GM19468 (cell line): ENCODE measurements at regions not wholly inside any gene's neighbourhood (a gene's known extent, or its start where the extent isn't known, plus 50 kb on each side); places are given as distances from the start of the nearest gene placed in this dataset.
A peak's percentile ranks its signal among the peaks of the same experiment; 100 is the strongest.
"Not testable (repeated sequence)": the region's sequence is repeated elsewhere in the genome, so short reads cannot be mapped to it uniquely, and the experiment has no call there.

Experiments used
- ATAC-seq: cut with Tn5 transposase; IDR thresholded peaks from one replicate; pipeline ENCODE4 v1.9.1; 2021; ENCODE audit warnings: mild to moderate bottlenecking, moderate library complexity, moderate number of reproducible peaks; ENCODE audit not compliant: unreplicated experiment; ENCODE audit errors: extremely low read depth

- ATAC-seq, result no peak
Measured at GRCh38 chr14:57066463-57066862, 202.2 kb downstream of the EXOC5 start.

GRCh38 chr14:57061009-57061711 lies 207.5 kb downstream of the EXOC5 start:
- no peak for ATAC-seq

DNA sequence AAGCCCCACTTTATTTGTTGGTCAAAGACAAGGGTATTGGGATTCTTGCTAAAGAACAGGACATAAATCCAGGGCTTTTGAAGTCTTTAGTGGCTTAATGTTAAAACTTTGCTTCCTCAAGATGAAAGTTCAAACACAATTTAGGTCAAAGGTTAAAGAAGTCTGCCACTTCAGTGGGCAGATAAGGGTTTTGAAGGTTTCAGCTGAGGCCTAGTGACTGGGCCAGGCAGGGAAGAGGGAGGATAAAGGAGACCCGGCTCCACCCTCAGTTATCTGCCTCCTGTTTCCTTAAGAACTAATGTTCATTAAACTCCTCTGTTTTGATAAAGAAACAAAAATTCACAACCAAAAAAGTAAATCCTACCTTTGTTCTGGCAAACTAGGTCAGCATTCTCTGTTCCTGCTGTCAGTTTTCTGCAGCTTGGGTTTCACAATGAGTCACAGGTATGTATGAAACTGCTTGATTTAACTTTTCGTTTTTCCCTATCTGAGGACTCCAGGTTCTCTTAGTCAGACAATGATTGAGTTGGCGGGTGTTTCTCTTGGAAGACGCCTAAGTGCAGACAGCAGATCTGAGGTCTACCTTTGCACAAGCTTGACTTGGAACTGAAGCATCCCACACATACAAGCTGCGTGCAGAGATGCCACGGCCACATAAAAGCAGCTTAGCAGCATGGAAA lies 208.3 kb downstream of the EXOC5 start:
- ATAC-seq, result peak; percentile 81

DNA sequence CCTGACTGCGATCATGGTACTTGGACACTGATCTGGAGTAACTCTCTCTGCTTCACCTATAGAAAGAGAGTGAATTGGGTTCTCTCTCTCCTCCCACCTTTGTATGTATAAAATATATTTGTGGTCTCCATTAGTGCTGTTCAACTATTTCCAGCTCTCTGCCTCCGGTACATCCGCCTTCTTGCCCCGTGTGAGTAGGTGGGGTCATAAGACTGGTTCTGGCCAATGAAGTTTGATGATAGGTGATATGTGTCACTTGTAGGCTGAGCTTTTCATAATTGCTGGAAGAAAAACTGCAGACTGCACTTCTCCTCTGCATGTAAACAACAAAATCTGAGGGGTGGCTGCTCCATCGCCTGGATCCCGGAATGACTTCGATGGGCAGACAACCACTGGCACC lies 210.4 kb downstream of the EXOC5 start:
- ATAC-seq, result no peak

- ATAC-seq, result no peak
Measured at GRCh38 chr14:57057803-57058202, 210.9 kb downstream of the EXOC5 start.

- not testable (repeated sequence) for ATAC-seq
Measured at GRCh38 chr14:57056522-57056921, 212.2 kb downstream of the EXOC5 start.

DNA sequence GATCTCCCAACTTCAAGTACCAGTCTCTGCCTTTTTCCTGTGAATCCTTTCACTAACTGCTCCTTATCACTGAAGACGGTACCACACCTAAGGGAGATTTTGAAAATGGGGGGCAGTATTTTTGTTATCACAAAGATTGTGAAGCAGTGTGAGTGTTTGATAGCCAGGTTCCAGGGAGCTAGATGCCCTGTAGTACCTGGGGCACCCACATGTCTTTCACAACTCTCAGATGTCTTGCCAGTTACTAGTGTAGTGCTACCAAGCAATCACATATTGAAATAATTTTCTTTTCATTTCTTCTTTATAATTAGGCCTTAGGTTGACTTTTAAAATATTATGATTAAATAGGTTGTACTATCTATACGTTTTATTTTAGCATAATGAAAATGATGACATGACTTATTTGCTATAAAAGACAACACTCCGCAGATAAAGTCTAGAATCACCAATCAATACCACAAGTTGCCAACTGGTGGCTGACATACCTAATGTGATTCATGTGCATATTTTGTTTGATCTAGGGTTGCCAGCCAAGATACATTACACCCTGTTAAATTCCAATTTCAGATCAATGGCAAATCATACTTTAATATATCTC lies 215.9 kb downstream of the EXOC5 start:
- no peak for ATAC-seq

DNA sequence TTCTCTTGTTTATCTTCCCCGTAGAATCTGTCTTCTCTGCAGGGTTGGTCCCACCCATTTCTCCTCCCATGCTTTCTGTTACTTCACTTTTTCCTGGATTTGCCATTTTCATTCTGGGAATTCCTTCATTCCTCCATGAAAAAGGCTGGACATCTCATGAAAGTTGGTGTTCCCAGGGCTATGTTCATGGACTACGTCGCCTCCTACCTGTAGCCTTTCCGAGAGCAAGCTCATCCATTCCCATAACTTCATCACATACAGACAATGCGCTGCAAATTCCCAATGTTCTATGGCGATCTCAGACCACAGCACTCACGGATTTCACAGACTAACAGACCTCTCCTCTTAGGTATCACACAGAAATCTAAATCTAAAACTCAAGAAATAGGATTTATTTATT lies 217.1 kb downstream of the EXOC5 start:
- no peak for ATAC-seq

- no peak for ATAC-seq
Measured at GRCh38 chr14:57049848-57050247, 218.9 kb downstream of the EXOC5 start.

DNA sequence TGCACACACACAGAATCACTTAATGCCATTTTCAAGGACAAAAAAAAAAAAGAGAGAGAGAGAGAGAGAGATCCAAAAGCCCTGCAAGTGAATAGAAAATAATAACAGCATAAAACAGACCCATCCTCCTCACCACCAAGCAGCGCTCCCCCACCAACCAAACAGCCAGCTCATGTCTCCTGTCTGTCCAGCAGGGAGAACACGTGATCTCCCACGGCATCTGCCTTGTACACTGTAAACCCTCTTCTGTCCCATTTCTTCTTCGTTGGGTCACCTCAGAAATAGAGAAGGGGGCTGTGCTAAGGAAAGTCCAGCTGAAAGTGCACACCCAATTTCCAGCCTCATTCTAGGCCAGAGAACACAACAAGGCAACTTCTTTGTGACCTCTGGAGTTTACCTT lies 222.5 kb downstream of the EXOC5 start:
- ATAC-seq, result no peak

DNA sequence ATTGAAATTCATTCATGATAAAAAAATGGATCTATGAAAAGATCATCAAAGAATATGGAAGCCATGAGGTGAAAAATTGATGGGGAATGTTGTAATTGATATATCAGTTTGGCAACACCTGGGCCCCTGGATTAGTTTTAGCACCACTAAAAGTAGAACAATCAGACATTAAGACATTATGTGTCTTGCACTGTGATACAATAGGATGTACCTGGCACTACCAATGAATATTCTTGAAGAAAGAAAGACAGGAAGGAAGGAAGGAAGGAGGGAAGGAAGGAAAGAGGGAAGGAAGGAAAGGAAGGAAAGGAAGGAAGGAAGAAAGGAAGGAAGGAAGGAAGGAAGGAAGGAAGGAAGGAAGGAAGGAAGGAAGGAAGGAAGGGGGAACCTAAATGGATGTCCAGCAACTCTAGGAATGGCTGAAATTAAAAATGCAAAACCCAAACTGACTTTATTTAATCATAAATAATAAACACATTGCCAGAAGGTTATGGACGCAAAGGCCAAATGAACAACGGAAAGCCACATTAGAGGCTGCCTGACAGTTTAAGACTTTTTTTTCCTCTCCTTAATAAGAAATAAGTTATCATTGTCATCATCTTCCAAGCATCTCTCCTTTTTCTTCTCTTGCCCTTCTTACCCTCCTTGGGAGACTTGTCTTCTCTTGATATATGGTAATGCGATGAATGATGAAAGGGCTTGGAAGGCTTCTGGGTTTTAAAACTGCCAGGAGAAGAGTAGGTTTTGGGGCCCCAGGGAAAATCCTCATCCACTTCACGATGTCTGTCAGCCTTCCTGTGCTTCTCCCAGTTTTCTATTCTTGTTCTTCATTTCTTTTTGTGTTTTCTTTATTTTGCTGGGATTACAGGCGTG lies 224.4 kb downstream of the EXOC5 start:
- ATAC-seq, result not testable (repeated sequence)

DNA sequence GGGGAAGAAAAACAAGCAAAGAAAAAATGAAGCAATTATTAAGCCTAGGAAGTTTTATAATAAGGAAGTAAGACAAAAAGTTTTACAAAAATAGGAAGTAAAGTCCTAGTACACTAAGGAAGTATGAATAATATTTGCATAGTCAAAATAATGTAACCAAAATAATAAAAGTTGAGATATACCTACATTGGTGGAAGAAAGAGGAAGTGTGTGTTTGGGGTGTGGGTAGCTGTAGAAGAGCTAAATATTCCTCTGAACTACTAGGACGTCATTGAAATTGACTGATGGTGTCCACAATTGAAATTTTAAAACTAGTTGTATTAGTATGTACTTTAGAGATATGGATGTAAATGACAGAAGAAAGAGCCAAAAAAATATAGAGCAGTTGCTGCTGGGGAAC lies 228.4 kb upstream of the OTX2 start:
- ATAC-seq, result no peak

- ATAC-seq, result no peak
Measured at GRCh38 chr14:57031474-57031873, 221.2 kb upstream of the OTX2 start.

GRCh38 chr14:57029620-57030253 lies 219.5 kb upstream of the OTX2 start:
- ATAC-seq, result no peak

GRCh38 chr14:57025456-57025855 lies 215.2 kb upstream of the OTX2 start:
- ATAC-seq, result no peak

DNA sequence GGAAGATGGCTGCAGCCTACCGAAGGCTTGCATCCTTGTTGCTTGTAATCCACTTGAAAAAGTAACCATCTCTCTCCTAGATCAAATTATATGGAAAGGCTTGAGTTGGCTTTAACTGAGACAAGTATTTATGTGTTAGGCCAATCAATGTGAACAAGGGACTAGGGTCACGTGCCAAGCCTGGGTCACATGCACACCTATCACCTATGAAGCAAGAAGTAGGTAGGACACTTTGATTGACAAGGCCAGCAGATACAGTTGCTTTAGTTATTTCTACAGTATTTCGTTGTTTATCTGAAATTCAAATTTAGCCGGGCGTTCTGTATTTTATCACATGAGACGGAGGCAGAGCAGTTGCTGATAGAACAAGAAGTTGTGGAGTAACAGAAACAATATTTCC lies 212.3 kb upstream of the OTX2 start:
- no peak for ATAC-seq

- no peak for ATAC-seq
Measured at GRCh38 chr14:57018065-57018464, 207.8 kb upstream of the OTX2 start.

- no peak for ATAC-seq
Measured at GRCh38 chr14:57013987-57014386, 203.7 kb upstream of the OTX2 start.

- no peak for ATAC-seq
Measured at GRCh38 chr14:57009585-57010515, 199.6 kb upstream of the OTX2 start.
